ENCODE measurements at regions not wholly inside any gene's neighbourhood (a gene's known extent, or its start where the extent isn't known, plus 50 kb on each side); places are given as distances from the start of the nearest gene placed in this dataset.

- H3K4me3 ChIP-seq (replicated peaks; ENCODE audit: low read depth, low read length) = no peak overlapping the region
- TF ChIP-seq CTCF (IDR thresholded peaks at IDR 0.05; ENCODE audit: low read depth, low read length, missing control alignments) = no peak
- no peak for DNase-seq (ENCODE audit: extremely low read depth, low read depth)
Observed at GRCh38 chr18:22276334-22276713, 106.9 kb downstream of the GATA6 start.

GRCh38 chr18:22275706-22276333 lies 106.4 kb downstream of the GATA6 start:
- no peak for DNase-seq (ENCODE audit: extremely low read depth, low read depth)
- TF ChIP-seq CTCF (IDR thresholded peaks at IDR 0.05; ENCODE audit: low read depth, low read length, missing control alignments) = no peak
- H3K4me3 ChIP-seq (replicated peaks; ENCODE audit: low read depth, low read length) = no peak overlapping the region

GRCh38 chr18:22273101-22274039 lies 104.0 kb downstream of the GATA6 start:
- no peak for DNase-seq (ENCODE audit: extremely low read depth, low read depth)
- H3K4me3 ChIP-seq (replicated peaks; ENCODE audit: low read depth, low read length) = no peak overlapping the region
- no peak for TF ChIP-seq CTCF (IDR thresholded peaks at IDR 0.05; ENCODE audit: low read depth, low read length, missing control alignments)

GRCh38 chr18:22272242-22272641 lies 102.9 kb downstream of the GATA6 start:
- H3K4me3 ChIP-seq (replicated peaks; ENCODE audit: low read depth, low read length) = no peak overlapping the region
- TF ChIP-seq CTCF (IDR thresholded peaks at IDR 0.05; ENCODE audit: low read depth, low read length, missing control alignments) = no peak
- DNase-seq (ENCODE audit: extremely low read depth, low read depth) = no peak

- no peak for TF ChIP-seq CTCF (IDR thresholded peaks at IDR 0.05; ENCODE audit: low read depth, low read length, missing control alignments)
- H3K4me3 ChIP-seq (replicated peaks; ENCODE audit: low read depth, low read length) = no peak overlapping the region
- no peak for DNase-seq (ENCODE audit: extremely low read depth, low read depth)
Observed at GRCh38 chr18:22271030-22271429, 101.6 kb downstream of the GATA6 start.

GRCh38 chr18:22268641-22269128 lies 99.3 kb downstream of the GATA6 start:
- no peak for TF ChIP-seq CTCF (IDR thresholded peaks at IDR 0.05; ENCODE audit: low read depth, low read length, missing control alignments)
- no peak for DNase-seq (ENCODE audit: extremely low read depth, low read depth)
- H3K4me3 ChIP-seq (replicated peaks; ENCODE audit: low read depth, low read length) = no peak overlapping the region
